Keratinocyte (primary cell): ENCODE measurements at regions not wholly inside any gene's neighbourhood (a gene's known extent, or its start where the extent isn't known, plus 50 kb on each side); places are given as distances from the start of the nearest gene placed in this dataset.

Experiments
- DNase-seq: peaks from one replicate; pipeline ENCODE4 v3.0.0-alpha.2; 2011; ENCODE audit warnings: low read depth, missing footprints, low spot score
- FAIRE-seq: peaks from 2 replicates; lab custom pipeline; 2011; peaks lifted over from hg19 to GRCh38; lab: Jason Lieb, UNC
- H2AFZ ChIP-seq: 2 replicates; pipeline ENCODE4 v1.6.0; 2012; ENCODE audit warnings: low read length, control low read depth, inconsistent platforms; ENCODE audit not compliant: control insufficient read depth
- H3K27ac ChIP-seq: 2 replicates; pipeline ENCODE4 v1.5.1; 2011; ENCODE audit warnings: low read length; ENCODE audit not compliant: control insufficient read depth, insufficient read depth
- H3K27me3 ChIP-seq: 3 replicates; pipeline ENCODE4 v1.6.0; 2011; ENCODE audit warnings: low read length; ENCODE audit not compliant: control insufficient read depth, insufficient read depth; ENCODE audit errors: extremely low read depth
- H3K36me3 ChIP-seq, 2 experiments: 2 replicates in 1 of 2; 3 replicates in 1 of 2; pipeline ENCODE4 v1.5.1; 2011; ENCODE audit warnings: low read length in 2 of 2, mild to moderate bottlenecking in 1 of 2; ENCODE audit not compliant: control insufficient read depth in 2 of 2, insufficient read depth in 2 of 2; ENCODE audit errors: extremely low read depth in 1 of 2
- H3K4me1 ChIP-seq: 3 replicates; pipeline ENCODE4 v1.5.1; 2011; ENCODE audit warnings: low read length; ENCODE audit not compliant: control insufficient read depth, insufficient read depth; ENCODE audit errors: extremely low read depth
- H3K4me2 ChIP-seq: 3 replicates; pipeline ENCODE4 v1.6.0; 2011; ENCODE audit warnings: low read depth, low read length; ENCODE audit not compliant: control insufficient read depth, insufficient read depth; ENCODE audit errors: extremely low read depth
- H3K4me3 ChIP-seq, 3 experiments: fragments of 200-600 bp in 1 of 3; sonication (generic) in 1 of 3; 2 replicates in 2 of 3; 3 replicates in 1 of 3; pipeline ENCODE4 v1.5.1; 2011 to 2016; ENCODE audit warnings: low read length in 3 of 3, mild to moderate bottlenecking in 3 of 3, control low read depth in 2 of 3, inconsistent platforms in 1 of 3, low read depth in 1 of 3, mixed read lengths in 1 of 3, mixed run types in 1 of 3, moderate library complexity in 1 of 3; ENCODE audit not compliant: control insufficient read depth in 2 of 3, insufficient read depth in 2 of 3; ENCODE audit errors: extremely low read depth in 1 of 3
- H3K79me2 ChIP-seq: 2 replicates; pipeline ENCODE4 v1.6.0; 2012; ENCODE audit warnings: low read length; ENCODE audit not compliant: control insufficient read depth, insufficient read depth
- H3K9ac ChIP-seq: 3 replicates; pipeline ENCODE4 v1.6.0; 2011; ENCODE audit warnings: low read length; ENCODE audit not compliant: control insufficient read depth, insufficient read depth; ENCODE audit errors: extremely low read depth
- H3K9me1 ChIP-seq: 3 replicates; pipeline ENCODE4 v1.6.0; 2011; ENCODE audit warnings: low read length; ENCODE audit not compliant: control insufficient read depth, insufficient read depth; ENCODE audit errors: extremely low read depth
- H3K9me3 ChIP-seq: 2 replicates; pipeline ENCODE4 v1.5.1; 2012; ENCODE audit warnings: low read depth, low read length; ENCODE audit not compliant: control insufficient read depth
- H4K20me1 ChIP-seq: 3 replicates; pipeline ENCODE4 v1.6.0; 2011; ENCODE audit warnings: low read length; ENCODE audit not compliant: control insufficient read depth, insufficient read depth; ENCODE audit errors: extremely low read depth
- CTCF ChIP-seq, 3 experiments: IDR thresholded peaks in 1 of 3; conservative IDR thresholded peaks in 1 of 3; optimal IDR thresholded peaks in 1 of 3; 2 replicates in 2 of 3; 3 replicates in 1 of 3; pipeline versions ENCODE3 to v1.5.1; 2011; ENCODE audit warnings: low read length in 3 of 3, mild to moderate bottlenecking in 3 of 3, moderate library complexity in 2 of 3, control low read depth in 1 of 3, inconsistent platforms in 1 of 3; ENCODE audit not compliant: insufficient read depth in 2 of 3; ENCODE audit errors: extremely low read depth in 1 of 3
- EZH2 ChIP-seq: IDR thresholded peaks from one replicate; pipeline ENCODE4 v1.6.1; 2012; ENCODE audit warnings: inconsistent platforms, mild to moderate bottlenecking, low read length, moderate library complexity
- dilution Hi-C: fragments of 300-500 bp; cut with MboI; formaldehyde crosslinking; loops from one replicate; pipeline ENCODE4 v1.7.0; 2020; ENCODE audit warnings: low sequenced_read_pairs; ENCODE audit not compliant: extremely low pct_ligation_motif_present

- peaks cover 14% of the 10 kb centered on the region for H3K27me3 ChIP-seq
- FAIRE-seq = no peak
- dilution Hi-C loops = no loop called here
Measured at GRCh38 chr12:111193496-111193895, 175.4 kb downstream of the PHETA1 start.

DNA sequence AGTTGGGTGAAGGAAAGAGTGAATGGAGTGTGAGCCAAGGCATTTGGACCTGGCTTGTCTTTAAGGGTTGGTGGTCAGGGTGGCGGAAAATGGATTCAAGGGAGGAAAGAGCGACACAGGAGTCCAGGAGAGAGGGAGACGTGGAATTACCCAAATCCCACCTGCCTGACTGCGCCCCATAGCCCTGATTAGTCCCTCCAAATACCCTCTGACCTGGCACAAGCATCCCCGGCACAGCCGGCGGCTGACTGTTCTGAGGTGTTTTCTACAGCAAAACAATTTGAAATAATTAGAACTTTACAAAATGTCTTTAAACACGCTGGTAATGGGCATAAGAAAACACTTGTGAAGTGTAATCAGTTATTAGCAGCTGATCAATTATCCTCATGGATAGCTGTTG, 175.8 kb downstream of the PHETA1 start:
- dilution Hi-C loops = no loop called here
- DNase-seq = no peak
- H3K4me1 ChIP-seq = no peaks in the 10 kb centered on the region

More at GRCh38 chr12:111193496-111193895, 175.4 kb downstream of the PHETA1 start:
- no peaks in the 10 kb centered on the region for H3K4me1 ChIP-seq
- H3K9ac ChIP-seq = no peak overlapping the region
- H3K4me2 ChIP-seq = no peak overlapping the region
- DNase-seq = no peak
- TF ChIP-seq CTCF (optimal IDR thresholded peaks at IDR 0.05 in 1 of 3, IDR thresholded peaks at IDR 0.05 in 1 of 3, conservative IDR thresholded peaks at IDR 0.05 in 1 of 3; ENCODE audit: extremely low read depth in 1 of 3, insufficient read depth in 2 of 3, low read length in 3 of 3) = no peak
- TF ChIP-seq EZH2 = no peak
- no peak overlapping the region for H2AFZ ChIP-seq
- H3K36me3 ChIP-seq = no peaks in the 10 kb centered on the region
- no peak overlapping the region for H3K4me3 ChIP-seq
- no peaks in the 10 kb centered on the region for H4K20me1 ChIP-seq
- no peak overlapping the region for H3K27ac ChIP-seq
- no peaks in the 10 kb centered on the region for H3K9me1 ChIP-seq
- no peaks in the 10 kb centered on the region for H3K79me2 ChIP-seq
- H3K9me3 ChIP-seq = no peaks in the 10 kb centered on the region

More for the DNA sequence above, 175.8 kb downstream of the PHETA1 start:
- Histone ChIP-seq H3K79me2 (no peaks in the 10 kb centered on the region), H3K27me3 (peaks cover 14% of the 10 kb centered on the region), H4K20me1 (no peaks in the 10 kb centered on the region), H3K9me3 (no peaks in the 10 kb centered on the region), H3K9ac (no peak overlapping the region), H3K4me2 (no peak overlapping the region), H3K4me3 (no peak overlapping the region), H3K27ac (no peak overlapping the region), H3K9me1 (no peaks in the 10 kb centered on the region), H2AFZ (no peak overlapping the region), H3K36me3 (no peaks in the 10 kb centered on the region)
- FAIRE-seq = no peak
- TF ChIP-seq CTCF (optimal IDR thresholded peaks at IDR 0.05 in 1 of 3, IDR thresholded peaks at IDR 0.05 in 1 of 3, conservative IDR thresholded peaks at IDR 0.05 in 1 of 3; ENCODE audit: extremely low read depth in 1 of 3, insufficient read depth in 2 of 3, low read length in 3 of 3) (no peak), EZH2 (no peak)
